ENCODE measurements at regions not wholly inside any gene's neighbourhood (a gene's known extent, or its start where the extent isn't known, plus 50 kb on each side); places are given as distances from the start of the nearest gene placed in this dataset.

GRCh38 chr15:69731581-69731980 is 279.0 kb downstream of the RPLP1 start:
- no peak overlapping the region for H3K27ac Mint-ChIP-seq (ENCODE audit: unreplicated experiment)

GRCh38 chr15:69732133-69732532 is 279.5 kb downstream of the RPLP1 start:
- Mint-ChIP-seq H3K27me3 (ENCODE audit: unreplicated experiment) (peaks cover 1% of the 10 kb centered on the region), H3K27ac (ENCODE audit: unreplicated experiment) (no peak overlapping the region), H3K4me1 (ENCODE audit: low read depth, unreplicated experiment) (peaks cover 11% of the 10 kb centered on the region), H3K4me3 (ENCODE audit: unreplicated experiment) (no peak overlapping the region), H3K36me3 (ENCODE audit: unreplicated experiment) (peaks cover 3% of the 10 kb centered on the region), H3K9me3 (ENCODE audit: unreplicated experiment) (no peaks in the 10 kb centered on the region)
- no peak for TF ChIP-seq CTCF (IDR thresholded peaks at IDR 0.05; ENCODE audit: partially characterized antibody, unreplicated experiment)
- DNase-seq: no peak

More at GRCh38 chr15:69731581-69731980, 279.0 kb downstream of the RPLP1 start:
- Mint-ChIP-seq H3K27me3 (ENCODE audit: unreplicated experiment) (no peaks in the 10 kb centered on the region), H3K4me3 (ENCODE audit: unreplicated experiment) (no peak overlapping the region), H3K36me3 (ENCODE audit: unreplicated experiment) (no peaks in the 10 kb centered on the region), H3K4me1 (ENCODE audit: low read depth, unreplicated experiment) (peaks cover 11% of the 10 kb centered on the region), H3K9me3 (ENCODE audit: unreplicated experiment) (no peaks in the 10 kb centered on the region)
- TF ChIP-seq CTCF (IDR thresholded peaks at IDR 0.05; ENCODE audit: partially characterized antibody, unreplicated experiment): no peak
- no peak for DNase-seq

GRCh38 chr15:69734699-69735098 is 282.1 kb downstream of the RPLP1 start:
- H3K27me3 Mint-ChIP-seq (ENCODE audit: unreplicated experiment): peaks cover 4% of the 10 kb centered on the region
- no peak for DNase-seq
- H3K27ac Mint-ChIP-seq (ENCODE audit: unreplicated experiment): no peak overlapping the region

GRCh38 chr15:69735121-69735520 is 282.5 kb downstream of the RPLP1 start:
- H3K9me3 Mint-ChIP-seq (ENCODE audit: unreplicated experiment): no peaks in the 10 kb centered on the region
- no peak for DNase-seq
- peaks cover 10% of the 10 kb centered on the region for H3K4me1 Mint-ChIP-seq (ENCODE audit: low read depth, unreplicated experiment)
- no peak for TF ChIP-seq CTCF (IDR thresholded peaks at IDR 0.05; ENCODE audit: partially characterized antibody, unreplicated experiment)
- peaks cover 4% of the 10 kb centered on the region for H3K27me3 Mint-ChIP-seq (ENCODE audit: unreplicated experiment)
- H3K36me3 Mint-ChIP-seq (ENCODE audit: unreplicated experiment): peaks cover 12% of the 10 kb centered on the region
- no peak overlapping the region for H3K27ac Mint-ChIP-seq (ENCODE audit: unreplicated experiment)
- no peak overlapping the region for H3K4me3 Mint-ChIP-seq (ENCODE audit: unreplicated experiment)

More at GRCh38 chr15:69734699-69735098, 282.1 kb downstream of the RPLP1 start:
- peaks cover 8% of the 10 kb centered on the region for H3K36me3 Mint-ChIP-seq (ENCODE audit: unreplicated experiment)
- H3K4me3 Mint-ChIP-seq (ENCODE audit: unreplicated experiment): no peak overlapping the region
- peaks cover 11% of the 10 kb centered on the region for H3K4me1 Mint-ChIP-seq (ENCODE audit: low read depth, unreplicated experiment)
- no peak for TF ChIP-seq CTCF (IDR thresholded peaks at IDR 0.05; ENCODE audit: partially characterized antibody, unreplicated experiment)
- no peaks in the 10 kb centered on the region for H3K9me3 Mint-ChIP-seq (ENCODE audit: unreplicated experiment)

- Mint-ChIP-seq H3K4me1 (ENCODE audit: low read depth, unreplicated experiment) (peaks cover 5% of the 10 kb centered on the region), H3K27ac (ENCODE audit: unreplicated experiment) (no peak overlapping the region), H3K4me3 (ENCODE audit: unreplicated experiment) (no peak overlapping the region), H3K9me3 (ENCODE audit: unreplicated experiment) (peaks cover under 1% of the 10 kb centered on the region), H3K27me3 (ENCODE audit: unreplicated experiment) (peaks cover 6% of the 10 kb centered on the region), H3K36me3 (ENCODE audit: unreplicated experiment) (peaks cover 14% of the 10 kb centered on the region)
- DNase-seq: no peak
- no peak for TF ChIP-seq CTCF (IDR thresholded peaks at IDR 0.05; ENCODE audit: partially characterized antibody, unreplicated experiment)
These were observed 283.5 kb downstream of the RPLP1 start for GRCh38 chr15:69736161-69736560.

Measured in glutamatergic neuron (in vitro differentiated cells).